ENCODE measurements at regions not wholly inside any gene's neighbourhood (a gene's known extent, or its start where the extent isn't known, plus 50 kb on each side); places are given as distances from the start of the nearest gene placed in this dataset.

- TF ChIP-seq CTCF (IDR thresholded peaks at IDR 0.05; ENCODE audit: insufficient read depth, low read depth, low read length) = no peak
- no peak overlapping the region for H3K4me3 ChIP-seq (ENCODE audit: low read depth, low read length)
- no peak for DNase-seq (ENCODE audit: low read depth)
Measured at GRCh38 chr6:84515067-84515466, 249.3 kb downstream of the TBX18 start.

GRCh38 chr6:84514089-84514971 lies 250.1 kb downstream of the TBX18 start:
- no peak overlapping the region for H3K4me3 ChIP-seq (ENCODE audit: low read depth, low read length)
- no peak for DNase-seq (ENCODE audit: low read depth)
- no peak for TF ChIP-seq CTCF (IDR thresholded peaks at IDR 0.05; ENCODE audit: insufficient read depth, low read depth, low read length)

- DNase-seq (ENCODE audit: low read depth) = peak; percentile 40
- no peak for TF ChIP-seq CTCF (IDR thresholded peaks at IDR 0.05; ENCODE audit: insufficient read depth, low read depth, low read length)
- H3K4me3 ChIP-seq (ENCODE audit: low read depth, low read length) = no peak overlapping the region
Measured at GRCh38 chr6:84512391-84512790, 252.0 kb downstream of the TBX18 start.

GRCh38 chr6:84511929-84512328 lies 252.5 kb downstream of the TBX18 start:
- DNase-seq (ENCODE audit: low read depth) = no peak
- H3K4me3 ChIP-seq (ENCODE audit: low read depth, low read length) = no peak overlapping the region
- no peak for TF ChIP-seq CTCF (IDR thresholded peaks at IDR 0.05; ENCODE audit: insufficient read depth, low read depth, low read length)

GRCh38 chr6:84508981-84509380 lies 255.4 kb downstream of the TBX18 start:
- H3K4me3 ChIP-seq (ENCODE audit: low read depth, low read length) = no peak overlapping the region
- TF ChIP-seq CTCF (IDR thresholded peaks at IDR 0.05; ENCODE audit: insufficient read depth, low read depth, low read length) = no peak
- DNase-seq (ENCODE audit: low read depth) = peak; percentile 22

GRCh38 chr6:84508334-84508733 lies 256.1 kb downstream of the TBX18 start:
- no peak for TF ChIP-seq CTCF (IDR thresholded peaks at IDR 0.05; ENCODE audit: insufficient read depth, low read depth, low read length)
- no peak overlapping the region for H3K4me3 ChIP-seq (ENCODE audit: low read depth, low read length)
- DNase-seq (ENCODE audit: low read depth) = no peak
